Right lobe of liver (tissue), 4 donors: ENCODE measurements at regions not wholly inside any gene's neighbourhood (a gene's known extent, or its start where the extent isn't known, plus 50 kb on each side); places are given as distances from the start of the nearest gene placed in this dataset.

ENCODE experiments used
- CTCF ChIP-seq, 4 donors: fragments of 200-600 bp in 3 of 4; fragments of 450-650 bp in 1 of 4; IDR thresholded peaks; one replicate each; pipeline versions ENCODE4 v1.5.1 to v1.8.0; 2016 to 2022; ENCODE audit warnings: antibody characterized with exemption in 4 of 4, mild to moderate bottlenecking in 2 of 4
- POLR2A ChIP-seq: fragments of 450-650 bp; IDR thresholded peaks from one replicate; pipeline ENCODE4 v1.6.1; 2017; ENCODE audit warnings: antibody characterized with exemption, mild to moderate bottlenecking
- donor health status: DM: no; HTN: no; CAD: no.
- donor health status: DM: no; HTN: no; CAD: no.
- donor health status: DM: no; HTN: yes; CAD: no.

GRCh38 chr11:38006466-38006865 is 1408.4 kb upstream of the RAG2 start:
- no peak for TF ChIP-seq POLR2A
- TF ChIP-seq CTCF (IDR thresholded peaks at IDR 0.05) = no peak
